Endothelial cell of umbilical vein (primary cell): ENCODE measurements at regions not wholly inside any gene's neighbourhood (a gene's known extent, or its start where the extent isn't known, plus 50 kb on each side); places are given as distances from the start of the nearest gene placed in this dataset.

Experiments
- BruUV-seq: library from RNA; stranded (reverse); fragments of 400-500 nt; replicated peaks from 2 replicates; lab custom pipeline; 2021; lab: Mats Ljungman, UMichigan
- CTCF ChIA-PET: fragments of 300-600, 350-600 bp; sonication (Branson Sonifier 250); formaldehyde crosslinking; loops from one replicate; lab custom pipeline; 2021; ENCODE audit warnings: antibody characterized with exemption, inconsistent platforms; lab: Charles Lee
- POLR2A ChIA-PET: fragments of 300-600, 350-600 bp; sonication (Branson Sonifier 250); formaldehyde crosslinking; loops from one replicate; lab custom pipeline; 2021; ENCODE audit warnings: antibody characterized with exemption, inconsistent platforms; lab: Charles Lee
- DNase-seq: peaks from one replicate; pipeline ENCODE4 v3.0.0-alpha.2; 2011; ENCODE audit warnings: low read depth, low spot score
- FAIRE-seq: peaks from 2 replicates; lab custom pipeline; 2011; peaks lifted over from hg19 to GRCh38; lab: Jason Lieb, UNC
- H2AFZ ChIP-seq: 2 replicates; pipeline ENCODE4 v1.6.0; 2012; ENCODE audit warnings: low read depth, low read length, control low read depth, inconsistent platforms
- H3K27ac ChIP-seq: 2 replicates; pipeline ENCODE4 v1.5.1; 2011; ENCODE audit warnings: low read depth, mild to moderate bottlenecking, control low read depth, low read length, moderate library complexity; ENCODE audit not compliant: insufficient read depth
- H3K27me3 ChIP-seq, 2 experiments: 2 replicates each; pipeline versions ENCODE4 v1.6.0 to v1.6.1; 2011; ENCODE audit warnings: low read length in 2 of 2, mixed read lengths in 1 of 2; ENCODE audit not compliant: control insufficient read depth in 2 of 2, insufficient read depth in 2 of 2
- H3K36me3 ChIP-seq, 2 experiments: 2 replicates in 1 of 2; 3 replicates in 1 of 2; pipeline ENCODE4 v1.5.1; 2011; ENCODE audit warnings: low read length in 2 of 2, mild to moderate bottlenecking in 1 of 2, moderate library complexity in 1 of 2; ENCODE audit not compliant: control insufficient read depth in 2 of 2, insufficient read depth in 2 of 2; ENCODE audit errors: extremely low read depth in 1 of 2
- H3K4me1 ChIP-seq: 3 replicates; pipeline ENCODE4 v1.5.1; 2011; ENCODE audit warnings: mild to moderate bottlenecking, low read length; ENCODE audit not compliant: control insufficient read depth, insufficient read depth; ENCODE audit errors: extremely low read depth
- H3K4me2 ChIP-seq: 2 replicates; pipeline ENCODE4 v1.6.1; 2011; ENCODE audit warnings: low read length, control low read depth, mixed read lengths; ENCODE audit not compliant: insufficient read depth
- H3K4me3 ChIP-seq, 3 experiments: fragments of 200-600 bp in 1 of 3; sonication (generic), shearing (Covaris generic) in 1 of 3; replicated peaks in 1 of 3; 2 replicates each; pipeline ENCODE4 v1.5.1; 2011 to 2016; ENCODE audit warnings: control low read depth in 3 of 3, low read length in 3 of 3, mild to moderate bottlenecking in 2 of 3, inconsistent platforms in 1 of 3, low read depth in 1 of 3, moderate library complexity in 1 of 3; ENCODE audit not compliant: insufficient read depth in 1 of 3
- H3K79me2 ChIP-seq: 2 replicates; pipeline ENCODE4 v1.6.0; 2012; ENCODE audit warnings: low read length, inconsistent platforms; ENCODE audit not compliant: control insufficient read depth, insufficient read depth
- H3K9ac ChIP-seq: replicated peaks from 2 replicates; pipeline ENCODE3; 2011; ENCODE audit warnings: low read length, control low read depth; ENCODE audit not compliant: insufficient read depth; ENCODE audit errors: extremely low read depth
- H3K9me1 ChIP-seq: replicated peaks from 3 replicates; pipeline ENCODE4 v1.6.0; 2011; ENCODE audit warnings: mild to moderate bottlenecking, low read length; ENCODE audit not compliant: control insufficient read depth, insufficient read depth; ENCODE audit errors: extremely low read depth
- H3K9me3 ChIP-seq: replicated peaks from 2 replicates; pipeline ENCODE4 v1.5.1; 2012; ENCODE audit warnings: low read length, inconsistent platforms; ENCODE audit not compliant: control insufficient read depth, insufficient read depth
- H4K20me1 ChIP-seq: replicated peaks from 2 replicates; pipeline ENCODE3; 2011; ENCODE audit warnings: mild to moderate bottlenecking, low read length; ENCODE audit not compliant: control insufficient read depth, insufficient read depth; ENCODE audit errors: extremely low read depth
- CTCF ChIP-seq, 2 donors: IDR thresholded peaks; 1 replicate in 1 of 2; 2 replicates in 1 of 2; pipeline ENCODE4 v1.5.1; 2011; ENCODE audit warnings: low read length in 2 of 2, mild to moderate bottlenecking in 2 of 2, moderate library complexity in 2 of 2, control low read depth in 1 of 2, inconsistent platforms in 1 of 2, low read depth in 1 of 2; ENCODE audit not compliant: insufficient read depth in 1 of 2; ENCODE audit errors: extremely low read depth in 1 of 2
- EZH2 ChIP-seq: IDR thresholded peaks from 2 replicates; pipeline ENCODE4 v1.6.1; 2012; ENCODE audit warnings: borderline replicate concordance, low read depth, mild to moderate bottlenecking, moderate library complexity, low read length, inconsistent platforms; ENCODE audit not compliant: severe bottlenecking
- FOS ChIP-seq: IDR thresholded peaks from 2 replicates; pipeline ENCODE4 v1.6.1; 2011; ENCODE audit warnings: mild to moderate bottlenecking, low read length, moderate library complexity, borderline replicate concordance; ENCODE audit not compliant: insufficient read depth
- GATA2 ChIP-seq: IDR thresholded peaks from 2 replicates; pipeline ENCODE4 v1.7.0; 2011; ENCODE audit warnings: low read depth, mild to moderate bottlenecking, moderate library complexity, mixed read lengths, low read length; ENCODE audit not compliant: insufficient read length, insufficient read depth
- JUN ChIP-seq: IDR thresholded peaks from 2 replicates; pipeline ENCODE4 v1.6.1; 2011; ENCODE audit warnings: borderline replicate concordance, low read depth; ENCODE audit not compliant: insufficient read length, insufficient read depth
- MYC ChIP-seq: IDR thresholded peaks from one replicate; pipeline ENCODE4 v1.6.1; 2011; ENCODE audit warnings: mild to moderate bottlenecking, low read depth, low read length
- POLR2A ChIP-seq: IDR thresholded peaks from 2 replicates; pipeline ENCODE4 v1.6.1; 2012; ENCODE audit warnings: low read depth, mild to moderate bottlenecking, control low read depth, low read length
- POLR2AphosphoS5 ChIP-seq: IDR thresholded peaks from 2 replicates; pipeline ENCODE4 v1.6.1; 2012; ENCODE audit warnings: low read depth, mild to moderate bottlenecking, control low read depth, low read length, moderate library complexity; ENCODE audit not compliant: insufficient read depth
- dilution Hi-C: fragments of 300-500 bp; cut with MboI; formaldehyde crosslinking; loops from one replicate; pipeline ENCODE4 v1.15.0; 2019; ENCODE audit warnings: low sequenced_read_pairs; ENCODE audit not compliant: extremely low pct_ligation_motif_present
- intact Hi-C: fragments of 100-400 bp; cut with micrococcal nuclease; formaldehyde crosslinking; loops from one replicate; pipeline ENCODE4 v1.10.0; 2022
- TF ChIP-seq, protein P1 (sequence below): IDR thresholded peaks from 2 replicates; pipeline ENCODE4 v1.6.1; 2011; ENCODE audit not compliant: insufficient read depth, insufficient read length

- dilution Hi-C loops, result no loop called here
- POLR2A ChIA-PET, result no interaction called here
Measured at GRCh38 chr7:116152276-116152675, 58.1 kb upstream of the TES start.

DNA sequence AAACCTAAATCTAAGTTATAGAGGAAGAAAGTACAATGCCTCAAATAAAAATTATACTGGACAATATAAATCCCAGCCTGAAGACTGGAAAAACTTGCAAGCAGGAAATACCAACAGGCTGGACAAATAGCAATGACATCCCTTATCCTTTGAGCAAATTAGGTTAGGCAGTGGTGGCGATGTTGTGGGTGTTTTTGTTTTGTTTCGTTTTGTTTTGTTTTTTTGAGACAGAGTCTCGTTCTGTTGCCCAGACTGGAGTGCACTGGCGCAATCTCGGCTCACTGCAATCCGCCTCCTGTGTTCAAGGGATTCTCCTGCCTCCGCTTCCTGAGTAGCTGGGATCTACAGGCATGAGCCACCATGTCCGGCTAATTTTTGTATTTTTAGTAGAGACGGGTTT is 57.3 kb upstream of the TES start:
- DNase-seq (no peak), FAIRE-seq (no peak)
- no peak overlapping the region for H3K4me2 ChIP-seq
- H3K9me3 ChIP-seq, result no peaks in the 10 kb centered on the region
- dilution Hi-C loops, result no loop called here
- CTCF ChIA-PET, result interaction anchor here (1.2 to 1.5 kb wide), 2 partner anchors 12 to 15 kb away, joined by 4 to 7 read pairs; no protein-coding TSS in a partner anchor
- H3K27me3 ChIP-seq, result no peaks in the 10 kb centered on the region
- H3K79me2 ChIP-seq, result no peaks in the 10 kb centered on the region
- intact Hi-C loops, result no loop called here
- no peaks in the 10 kb centered on the region for H3K9me1 ChIP-seq
- H3K9ac ChIP-seq, result no peak overlapping the region
- no peak overlapping the region for H3K27ac ChIP-seq
- H3K36me3 ChIP-seq, result no peaks in the 10 kb centered on the region
- H2AFZ ChIP-seq, result peak overlapping the region; percentile 21
- TF ChIP-seq MYC, result no peak
- no peak for TF ChIP-seq CTCF (IDR thresholded peaks at IDR 0.05; ENCODE audit: extremely low read depth in 1 of 2, insufficient read depth in 1 of 2, low read depth in 1 of 2, low read length in 2 of 2)
- no peak for TF ChIP-seq POLR2A
- no peak for TF ChIP-seq JUN
- TF ChIP-seq, protein P1, sequence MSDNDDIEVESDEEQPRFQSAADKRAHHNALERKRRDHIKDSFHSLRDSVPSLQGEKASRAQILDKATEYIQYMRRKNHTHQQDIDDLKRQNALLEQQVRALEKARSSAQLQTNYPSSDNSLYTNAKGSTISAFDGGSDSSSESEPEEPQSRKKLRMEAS, result no peak
- TF ChIP-seq EZH2, result no peak
- TF ChIP-seq GATA2, result no peak
- no peak for TF ChIP-seq POLR2AphosphoS5
- TF ChIP-seq FOS, result no peak
- H3K4me1 ChIP-seq, result peaks cover 11% of the 10 kb centered on the region
- POLR2A ChIA-PET, result no interaction called here
- no TSS peak for BruUV-seq
- H4K20me1 ChIP-seq, result no peaks in the 10 kb centered on the region
- H3K4me3 ChIP-seq, result no peak overlapping the region

More at GRCh38 chr7:116152276-116152675, 58.1 kb upstream of the TES start:
- Histone ChIP-seq H3K27ac (no peak overlapping the region), H4K20me1 (no peaks in the 10 kb centered on the region), H3K4me3 (no peak overlapping the region), H3K9me3 (no peaks in the 10 kb centered on the region), H3K36me3 (no peaks in the 10 kb centered on the region), H3K79me2 (no peaks in the 10 kb centered on the region), H3K9me1 (no peaks in the 10 kb centered on the region), H3K4me2 (no peak overlapping the region), H3K9ac (no peak overlapping the region), H3K4me1 (peaks cover 11% of the 10 kb centered on the region), H3K27me3 (no peaks in the 10 kb centered on the region), H2AFZ (no peak overlapping the region)
- intact Hi-C loops, result no loop called here
- TF ChIP-seq CTCF (IDR thresholded peaks at IDR 0.05; ENCODE audit: extremely low read depth in 1 of 2, insufficient read depth in 1 of 2, low read depth in 1 of 2, low read length in 2 of 2), result no peak
- FAIRE-seq (no peak), DNase-seq (no peak)
- BruUV-seq, result no TSS peak
- CTCF ChIA-PET, result interaction anchor here (1.2 to 1.5 kb wide), 2 partner anchors 11 to 14 kb away, joined by 4 to 7 read pairs; no protein-coding TSS in a partner anchor
